A549 (cell line): ENCODE measurements at regions not wholly inside any gene's neighbourhood (a gene's known extent, or its start where the extent isn't known, plus 50 kb on each side); places are given as distances from the start of the nearest gene placed in this dataset.

ENCODE experiments used
- CTCF ChIP-seq: fragments of >200 bp; sonication (Bioruptor Twin); formaldehyde crosslinking; IDR thresholded peaks from 3 replicates; pipeline ENCODE4 v1.5.1; 2016
- NPAS2 ChIP-seq: fragments of 250-450 bp; sonication (Bioruptor Pico); IDR thresholded peaks from 2 replicates; pipeline ENCODE4 v1.8.0; 2022; ENCODE audit warnings: mild to moderate bottlenecking, moderate library complexity, borderline replicate concordance
- POLR2A ChIP-seq: IDR thresholded peaks from 2 replicates; pipeline ENCODE4 v1.6.1; 2012; ENCODE audit warnings: mild to moderate bottlenecking, low read length
- REST ChIP-seq: fragments of 200-600 bp; sonication (generic); IDR thresholded peaks from 2 replicates; pipeline ENCODE4 v1.6.1; 2016; ENCODE audit warnings: antibody characterized with exemption, mild to moderate bottlenecking, moderate library complexity
- SREBF2 ChIP-seq: fragments of 450-650 bp; IDR thresholded peaks from 2 replicates; pipeline ENCODE4 v1.6.1; 2014; ENCODE audit warnings: mild to moderate bottlenecking, moderate library complexity
- USF2 ChIP-seq: fragments of 450-650 bp; IDR thresholded peaks from 2 replicates; pipeline ENCODE4 v1.6.1; 2014; ENCODE audit warnings: antibody characterized with exemption

- TF ChIP-seq SREBF2 (no peak), CTCF (no peak), REST (no peak), POLR2A (no peak), USF2 (no peak), NPAS2 (CRISPR knock-in tag) (no peak)
These were observed 331.0 kb downstream of the CGGBP1 start for GRCh38 chr3:87727783-87728182.
